22Rv1 (cell line): ENCODE measurements at regions not wholly inside any gene's neighbourhood (a gene's known extent, or its start where the extent isn't known, plus 50 kb on each side); places are given as distances from the start of the nearest gene placed in this dataset.

Experiments used
- ZFX ChIP-seq: fragments of 450-650 bp; IDR thresholded peaks from 2 replicates; pipeline ENCODE4 v1.6.1; 2017; ENCODE audit warnings: antibody characterized with exemption, borderline replicate concordance
- TF ChIP-seq, protein P1 (sequence below): fragments of 450-650 bp; IDR thresholded peaks from 2 replicates; pipeline ENCODE4 v1.5.1; 2017; ENCODE audit warnings: mild to moderate bottlenecking

DNA sequence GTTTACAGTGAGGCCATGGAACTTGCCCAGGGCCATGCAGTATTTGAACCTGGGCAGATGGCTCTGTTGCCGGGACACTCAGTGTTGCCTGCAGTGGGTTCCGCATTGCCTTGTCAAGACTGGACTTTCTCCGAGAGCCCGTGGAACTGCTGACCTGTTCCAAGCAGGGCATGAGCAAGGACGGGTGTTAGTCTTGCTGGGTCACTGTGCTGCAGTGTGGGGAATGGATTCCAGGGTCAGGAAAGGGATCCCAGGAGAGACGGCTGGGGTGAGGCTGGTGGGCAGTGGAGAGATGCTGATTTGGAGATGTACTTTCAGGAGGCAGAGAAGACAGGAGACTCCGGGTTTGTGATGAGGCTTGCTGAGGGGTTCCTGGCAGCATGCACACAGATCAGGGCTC, 348.7 kb upstream of the HS6ST1 start:
- TF ChIP-seq, protein P1, sequence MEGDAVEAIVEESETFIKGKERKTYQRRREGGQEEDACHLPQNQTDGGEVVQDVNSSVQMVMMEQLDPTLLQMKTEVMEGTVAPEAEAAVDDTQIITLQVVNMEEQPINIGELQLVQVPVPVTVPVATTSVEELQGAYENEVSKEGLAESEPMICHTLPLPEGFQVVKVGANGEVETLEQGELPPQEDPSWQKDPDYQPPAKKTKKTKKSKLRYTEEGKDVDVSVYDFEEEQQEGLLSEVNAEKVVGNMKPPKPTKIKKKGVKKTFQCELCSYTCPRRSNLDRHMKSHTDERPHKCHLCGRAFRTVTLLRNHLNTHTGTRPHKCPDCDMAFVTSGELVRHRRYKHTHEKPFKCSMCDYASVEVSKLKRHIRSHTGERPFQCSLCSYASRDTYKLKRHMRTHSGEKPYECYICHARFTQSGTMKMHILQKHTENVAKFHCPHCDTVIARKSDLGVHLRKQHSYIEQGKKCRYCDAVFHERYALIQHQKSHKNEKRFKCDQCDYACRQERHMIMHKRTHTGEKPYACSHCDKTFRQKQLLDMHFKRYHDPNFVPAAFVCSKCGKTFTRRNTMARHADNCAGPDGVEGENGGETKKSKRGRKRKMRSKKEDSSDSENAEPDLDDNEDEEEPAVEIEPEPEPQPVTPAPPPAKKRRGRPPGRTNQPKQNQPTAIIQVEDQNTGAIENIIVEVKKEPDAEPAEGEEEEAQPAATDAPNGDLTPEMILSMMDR = no peak
- no peak for TF ChIP-seq ZFX
